IMR-90 (cell line): ENCODE measurements at regions not wholly inside any gene's neighbourhood (a gene's known extent, or its start where the extent isn't known, plus 50 kb on each side); places are given as distances from the start of the nearest gene placed in this dataset.
A peak's percentile ranks its signal among the peaks of the same experiment; 100 is the strongest.

Source experiments
- MAFK ChIP-seq: IDR thresholded peaks from 2 replicates; pipeline ENCODE4 v1.6.1; 2012; ENCODE audit warnings: low read depth, low read length, improper control_type of control experiment
- MXI1 ChIP-seq: IDR thresholded peaks from 2 replicates; pipeline ENCODE4 v1.6.1; 2012; ENCODE audit warnings: low read depth, mild to moderate bottlenecking, low read length, moderate library complexity, borderline replicate concordance
- POLR2A ChIP-seq: IDR thresholded peaks from 2 replicates; pipeline ENCODE4 v1.6.1; 2012; ENCODE audit warnings: mild to moderate bottlenecking, low read depth, low read length
- RAD21 ChIP-seq: IDR thresholded peaks from 2 replicates; pipeline ENCODE4 v1.6.1; 2012; ENCODE audit warnings: low read length, improper control_type of control experiment
- TF ChIP-seq, protein P1 (sequence below): conservative IDR thresholded peaks from 2 replicates; pipeline ENCODE4 v1.5.1; 2012; ENCODE audit warnings: mild to moderate bottlenecking, low read depth, low read length, improper control_type of control experiment
- TF ChIP-seq, protein P2 (sequence below): fragments of 150-350 bp; IDR thresholded peaks from 2 replicates; pipeline ENCODE4 v1.6.1; 2016; ENCODE audit warnings: low read depth, mild to moderate bottlenecking, low read length, moderate library complexity, borderline replicate concordance

DNA sequence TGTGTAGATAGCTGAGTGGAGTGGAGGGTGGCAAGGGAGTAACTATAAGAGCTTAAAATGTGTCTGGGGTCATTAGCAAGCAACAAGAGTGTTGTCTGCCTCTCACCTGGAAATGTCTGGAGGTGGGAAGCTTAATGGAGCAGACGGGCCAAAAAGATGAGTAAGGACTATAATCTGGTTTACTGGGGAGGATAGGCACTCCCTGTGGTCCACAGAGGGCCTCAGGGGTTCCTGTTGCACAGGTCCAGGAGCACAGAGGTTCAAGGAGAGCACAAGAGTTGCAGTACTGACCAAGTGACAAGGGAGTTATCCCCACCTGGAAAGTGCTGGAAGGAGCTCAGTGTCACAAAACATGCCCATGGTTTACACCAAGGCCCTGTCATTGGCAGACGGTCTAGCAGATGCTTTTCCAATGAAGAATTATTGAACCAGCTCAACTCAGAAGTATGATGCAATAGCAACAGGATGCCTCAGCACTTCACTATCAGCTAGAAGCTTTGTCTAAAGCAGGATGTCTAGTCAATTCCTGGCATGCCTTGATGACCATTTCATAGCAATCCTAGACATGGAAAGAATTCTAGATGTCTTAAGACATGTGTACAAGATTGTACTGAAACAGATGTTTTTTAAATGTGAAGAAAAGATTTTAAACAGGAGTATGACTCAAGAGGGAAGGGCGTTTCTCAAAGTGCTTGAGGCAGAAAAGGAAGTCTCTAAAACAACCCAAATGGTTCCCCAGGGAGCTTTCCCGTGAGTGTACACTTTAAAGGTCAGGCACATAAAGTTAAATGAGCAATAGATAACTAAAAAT, 62.9 kb upstream of the SERPINE2 start:
- TF ChIP-seq, protein P1, sequence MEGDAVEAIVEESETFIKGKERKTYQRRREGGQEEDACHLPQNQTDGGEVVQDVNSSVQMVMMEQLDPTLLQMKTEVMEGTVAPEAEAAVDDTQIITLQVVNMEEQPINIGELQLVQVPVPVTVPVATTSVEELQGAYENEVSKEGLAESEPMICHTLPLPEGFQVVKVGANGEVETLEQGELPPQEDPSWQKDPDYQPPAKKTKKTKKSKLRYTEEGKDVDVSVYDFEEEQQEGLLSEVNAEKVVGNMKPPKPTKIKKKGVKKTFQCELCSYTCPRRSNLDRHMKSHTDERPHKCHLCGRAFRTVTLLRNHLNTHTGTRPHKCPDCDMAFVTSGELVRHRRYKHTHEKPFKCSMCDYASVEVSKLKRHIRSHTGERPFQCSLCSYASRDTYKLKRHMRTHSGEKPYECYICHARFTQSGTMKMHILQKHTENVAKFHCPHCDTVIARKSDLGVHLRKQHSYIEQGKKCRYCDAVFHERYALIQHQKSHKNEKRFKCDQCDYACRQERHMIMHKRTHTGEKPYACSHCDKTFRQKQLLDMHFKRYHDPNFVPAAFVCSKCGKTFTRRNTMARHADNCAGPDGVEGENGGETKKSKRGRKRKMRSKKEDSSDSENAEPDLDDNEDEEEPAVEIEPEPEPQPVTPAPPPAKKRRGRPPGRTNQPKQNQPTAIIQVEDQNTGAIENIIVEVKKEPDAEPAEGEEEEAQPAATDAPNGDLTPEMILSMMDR, result no peak
- TF ChIP-seq MXI1, result 0 out of 2 replicates have a peak, but pooled peaks have one; percentile 34
- TF ChIP-seq, protein P2, sequence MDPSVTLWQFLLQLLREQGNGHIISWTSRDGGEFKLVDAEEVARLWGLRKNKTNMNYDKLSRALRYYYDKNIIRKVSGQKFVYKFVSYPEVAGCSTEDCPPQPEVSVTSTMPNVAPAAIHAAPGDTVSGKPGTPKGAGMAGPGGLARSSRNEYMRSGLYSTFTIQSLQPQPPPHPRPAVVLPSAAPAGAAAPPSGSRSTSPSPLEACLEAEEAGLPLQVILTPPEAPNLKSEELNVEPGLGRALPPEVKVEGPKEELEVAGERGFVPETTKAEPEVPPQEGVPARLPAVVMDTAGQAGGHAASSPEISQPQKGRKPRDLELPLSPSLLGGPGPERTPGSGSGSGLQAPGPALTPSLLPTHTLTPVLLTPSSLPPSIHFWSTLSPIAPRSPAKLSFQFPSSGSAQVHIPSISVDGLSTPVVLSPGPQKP, result no peak
- TF ChIP-seq POLR2A, result no peak
- TF ChIP-seq MAFK, result peak; percentile 75
- TF ChIP-seq RAD21, result no peak
